ENCODE measurements at regions not wholly inside any gene's neighbourhood (a gene's known extent, or its start where the extent isn't known, plus 50 kb on each side); places are given as distances from the start of the nearest gene placed in this dataset.

- intact Hi-C loops (cut with DNase I; ENCODE audit: low total_unique reads) = no loop called here
- Histone ChIP-seq H3K27ac (no peak overlapping the region), H3K9me3 (no peaks in the 10 kb centered on the region), H3K4me3 (no peak overlapping the region), H3K4me1 (no peaks in the 10 kb centered on the region), H3K27me3 (no peaks in the 10 kb centered on the region), H3K36me3 (no peaks in the 10 kb centered on the region)
- TF ChIP-seq CTCF (IDR thresholded peaks at IDR 0.05) = no peak
- DNase-seq = no peak
Observed at GRCh38 chr2:18161681-18162080, 283.2 kb downstream of the KCNS3 start.

GRCh38 chr2:18159896-18160295 is 281.4 kb downstream of the KCNS3 start:
- no peak overlapping the region for H3K4me3 ChIP-seq
- H3K27ac ChIP-seq = no peak overlapping the region
- H3K4me1 ChIP-seq = no peaks in the 10 kb centered on the region
- TF ChIP-seq CTCF (IDR thresholded peaks at IDR 0.05) = no peak
- H3K36me3 ChIP-seq = no peaks in the 10 kb centered on the region
- no peaks in the 10 kb centered on the region for H3K9me3 ChIP-seq
- H3K27me3 ChIP-seq = no peaks in the 10 kb centered on the region
- no peak for DNase-seq
- intact Hi-C loops (cut with DNase I; ENCODE audit: low total_unique reads) = no loop called here

GRCh38 chr2:18156421-18156820 is 278.0 kb downstream of the KCNS3 start:
- Histone ChIP-seq H3K36me3 (no peaks in the 10 kb centered on the region), H3K4me1 (no peaks in the 10 kb centered on the region), H3K4me3 (no peak overlapping the region), H3K9me3 (no peaks in the 10 kb centered on the region), H3K27me3 (no peaks in the 10 kb centered on the region), H3K27ac (no peak overlapping the region)
- DNase-seq = no peak
- no peak for TF ChIP-seq CTCF (IDR thresholded peaks at IDR 0.05)
- intact Hi-C loops (cut with DNase I; ENCODE audit: low total_unique reads) = no loop called here

GRCh38 chr2:18156002-18156401 is 277.5 kb downstream of the KCNS3 start:
- Histone ChIP-seq H3K27me3 (no peaks in the 10 kb centered on the region), H3K4me3 (no peak overlapping the region), H3K9me3 (no peaks in the 10 kb centered on the region), H3K36me3 (no peaks in the 10 kb centered on the region), H3K4me1 (no peaks in the 10 kb centered on the region), H3K27ac (no peak overlapping the region)
- no peak for DNase-seq
- TF ChIP-seq CTCF (IDR thresholded peaks at IDR 0.05) = no peak
- intact Hi-C loops (cut with DNase I; ENCODE audit: low total_unique reads) = no loop called here

GRCh38 chr2:18154812-18155211 is 276.3 kb downstream of the KCNS3 start:
- intact Hi-C loops (cut with DNase I; ENCODE audit: low total_unique reads) = no loop called here
- no peak for TF ChIP-seq CTCF (IDR thresholded peaks at IDR 0.05)
- H3K36me3 ChIP-seq = no peaks in the 10 kb centered on the region
- H3K4me3 ChIP-seq = no peak overlapping the region
- no peak for DNase-seq
- H3K27me3 ChIP-seq = no peaks in the 10 kb centered on the region
- H3K4me1 ChIP-seq = no peaks in the 10 kb centered on the region
- H3K27ac ChIP-seq = no peak overlapping the region
- no peaks in the 10 kb centered on the region for H3K9me3 ChIP-seq

GRCh38 chr2:18154259-18154658 is 275.8 kb downstream of the KCNS3 start:
- H3K27ac ChIP-seq = no peak overlapping the region
- intact Hi-C loops (cut with DNase I; ENCODE audit: low total_unique reads) = no loop called here
- no peaks in the 10 kb centered on the region for H3K9me3 ChIP-seq
- no peak for DNase-seq
- H3K4me3 ChIP-seq = no peak overlapping the region
- H3K36me3 ChIP-seq = no peaks in the 10 kb centered on the region
- no peaks in the 10 kb centered on the region for H3K27me3 ChIP-seq
- no peak for TF ChIP-seq CTCF (IDR thresholded peaks at IDR 0.05)
- H3K4me1 ChIP-seq = no peaks in the 10 kb centered on the region
